Stimulated activated CD4-positive, alpha-beta T cell treated with anti-CD3 and anti-CD28 coated beads, Interleukin-4, amount 100 ng/mL, for 48 hours (primary cell): ENCODE measurements at regions not wholly inside any gene's neighbourhood (a gene's known extent, or its start where the extent isn't known, plus 50 kb on each side); places are given as distances from the start of the nearest gene placed in this dataset.

Experiments
- DNase-seq, 2 donors: peaks; one replicate each; pipeline ENCODE4 v3.0.0-alpha.2; 2020; ENCODE audit warnings: low read depth in 2 of 2

- no peak for DNase-seq
Observed at GRCh38 chr4:1463088-1463926, 57.1 kb upstream of the NKX1-1 start.

GRCh38 chr4:1462768-1463075 lies 56.5 kb upstream of the NKX1-1 start:
- DNase-seq: no peak

DNA sequence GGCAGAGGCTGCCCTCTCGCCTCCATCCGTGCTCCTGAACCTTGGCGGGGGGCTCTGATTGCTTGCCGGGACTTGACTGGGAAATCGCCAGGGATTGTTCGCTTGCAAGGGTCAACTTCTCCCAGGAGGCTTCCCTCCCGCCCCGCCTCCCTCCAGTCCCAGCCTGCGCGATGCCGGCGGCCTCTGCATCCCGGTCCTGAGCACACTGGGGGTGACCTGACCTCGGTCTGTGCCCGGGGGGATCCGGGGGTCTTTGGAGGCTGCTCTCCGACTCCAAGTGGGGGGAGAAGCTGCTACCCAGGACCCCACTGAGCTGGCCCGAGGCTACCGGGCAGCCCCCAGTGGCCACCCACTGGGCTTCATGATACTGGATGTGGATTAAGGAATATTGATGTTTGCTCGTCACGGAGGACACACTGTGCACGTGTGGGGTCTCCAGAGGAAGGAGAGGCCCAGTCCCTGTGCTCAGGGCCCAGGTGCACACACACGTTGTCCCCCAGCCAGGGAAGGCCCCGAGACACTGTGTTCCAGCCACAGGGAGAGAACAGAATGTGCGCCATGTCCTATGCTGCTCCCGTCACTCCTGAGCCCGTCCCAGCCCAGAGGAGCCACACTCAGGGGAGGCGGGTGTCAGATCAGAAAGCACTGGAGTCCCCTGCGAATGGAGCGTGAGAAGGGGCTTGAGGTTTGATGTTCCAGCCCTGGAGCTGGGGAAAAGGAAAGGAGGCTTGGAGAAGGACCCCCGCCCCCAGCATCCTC lies 55.9 kb upstream of the NKX1-1 start:
- DNase-seq: no peak

DNA sequence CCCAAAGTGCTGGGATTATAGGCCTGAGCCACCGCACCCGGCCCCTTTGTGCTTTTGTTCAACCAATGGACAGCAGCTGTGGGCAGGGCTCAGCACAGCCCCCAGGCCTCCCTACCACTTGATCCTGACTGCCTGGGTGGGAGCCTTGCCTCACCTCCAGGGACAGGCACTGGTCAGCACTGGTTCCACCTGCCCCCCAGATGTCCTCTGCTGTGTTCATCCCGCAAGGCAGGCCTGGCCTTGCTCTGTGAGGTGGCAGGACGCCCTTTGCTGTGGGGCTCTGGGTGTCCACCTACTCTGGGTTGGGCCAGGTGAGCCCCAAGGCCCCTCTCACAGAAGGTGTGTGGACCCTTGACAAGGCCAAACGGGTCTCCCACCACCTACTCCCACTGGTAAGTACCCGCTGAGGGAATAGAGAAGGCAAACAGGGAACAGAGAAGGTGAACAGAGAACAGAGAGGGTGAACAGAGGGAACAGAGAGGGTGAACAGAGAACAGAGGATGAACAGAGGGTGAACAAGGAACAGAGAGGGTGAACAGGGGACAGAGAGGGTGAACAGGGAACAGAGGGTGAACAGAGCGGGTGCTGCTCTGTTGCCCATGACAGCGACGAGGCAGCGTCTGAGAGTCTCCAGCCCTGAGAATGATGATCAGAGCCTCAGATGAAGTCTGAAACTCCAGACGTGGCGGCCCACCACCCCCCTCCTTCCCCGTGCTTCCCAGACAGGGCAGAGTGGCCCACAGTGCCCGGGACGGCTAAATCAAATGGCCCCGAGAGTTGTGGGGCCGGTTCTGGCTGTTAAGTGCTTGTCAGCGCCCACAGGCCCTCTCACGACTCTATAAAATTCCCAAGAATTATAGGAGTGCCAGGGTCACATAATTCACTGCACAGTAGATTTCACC lies 55.0 kb upstream of the NKX1-1 start:
- no peak for DNase-seq

DNA sequence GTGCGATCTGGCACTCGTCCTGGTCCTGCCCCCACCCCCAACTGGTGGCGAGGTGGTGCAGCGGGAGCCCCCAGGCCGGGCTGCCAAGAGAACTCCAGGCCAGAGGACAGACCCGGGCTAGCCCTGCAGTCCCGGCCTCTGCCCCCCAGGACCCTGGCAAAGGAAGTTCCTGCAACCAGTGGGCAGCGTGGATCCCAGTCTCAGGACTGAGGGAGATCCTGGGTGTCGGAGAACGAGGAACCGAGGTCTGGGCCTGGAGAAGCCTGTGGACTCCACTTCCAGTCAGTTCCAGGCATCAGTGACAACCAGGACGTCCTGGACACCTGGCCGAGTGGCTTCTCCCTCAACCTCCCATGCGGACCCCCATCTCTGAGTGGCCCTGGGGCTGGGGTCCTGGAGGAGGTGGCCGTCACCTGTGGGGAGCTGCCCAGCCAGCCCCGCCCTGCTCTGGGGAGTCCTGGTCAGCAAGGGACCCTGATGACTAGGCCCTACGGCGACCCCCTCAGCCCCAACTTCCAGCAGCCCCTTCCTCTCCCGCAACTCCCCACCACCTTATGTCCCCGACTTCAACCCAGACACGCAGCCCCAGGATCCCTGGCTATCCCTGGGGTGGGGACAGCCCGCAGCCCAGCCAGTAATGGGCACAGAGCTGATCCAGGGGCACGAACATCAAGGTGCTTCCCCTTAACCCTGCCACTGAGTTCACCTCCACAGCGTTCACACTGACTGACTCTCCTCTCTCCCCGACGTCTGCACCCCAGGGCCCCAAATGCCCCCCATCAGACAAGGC lies 53.7 kb upstream of the NKX1-1 start:
- no peak for DNase-seq

DNA sequence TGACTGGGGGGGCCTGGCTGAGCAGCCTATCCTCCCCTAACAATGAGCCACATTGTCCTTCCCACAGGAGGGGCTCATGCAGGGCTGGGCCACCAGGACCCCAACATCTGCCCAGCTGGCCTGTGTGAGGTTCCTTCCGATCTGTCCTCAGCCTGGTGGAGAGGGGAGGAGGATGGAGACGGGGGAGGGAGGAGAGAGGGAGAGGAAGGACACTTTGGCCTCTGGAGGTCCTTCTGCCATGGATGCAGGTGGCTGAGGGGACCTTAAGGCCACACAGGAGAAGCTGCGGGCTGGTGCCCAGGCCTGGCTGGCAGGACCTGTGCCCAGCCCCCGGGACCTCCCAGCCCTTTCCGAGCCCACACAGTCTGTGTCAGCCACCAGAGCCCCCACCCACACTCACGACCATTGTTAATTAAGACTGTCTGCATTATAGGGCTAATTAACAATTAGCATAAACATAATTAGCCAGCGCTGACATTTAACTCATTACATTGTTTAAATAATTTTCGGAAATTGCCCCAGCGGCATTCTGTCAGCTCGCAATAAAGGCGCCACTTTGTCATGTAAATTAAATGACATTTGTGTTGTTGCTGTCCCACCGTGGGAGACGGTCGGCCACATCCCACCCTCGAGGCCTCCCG lies 53.0 kb upstream of the NKX1-1 start:
- DNase-seq: no peak

DNA sequence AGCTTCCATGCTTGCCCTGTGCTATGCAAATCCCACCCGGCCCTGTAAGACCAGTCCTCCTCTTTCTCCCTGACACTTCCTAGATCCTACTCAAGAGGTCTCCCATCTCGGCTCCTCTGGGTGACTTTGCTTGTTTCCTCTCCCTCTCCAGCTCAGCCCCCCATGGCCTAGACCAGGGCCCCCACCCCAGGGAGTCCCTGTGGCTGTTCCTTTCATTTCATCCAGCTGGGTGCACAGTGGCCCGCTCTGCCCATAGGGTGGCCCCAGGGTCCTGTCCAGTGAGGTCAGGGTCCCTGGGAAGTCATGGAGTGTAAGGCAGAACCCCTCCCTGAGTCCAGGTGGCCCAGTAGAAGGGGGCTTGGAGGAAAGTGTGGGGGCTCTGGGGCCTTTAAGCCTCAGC lies 52.3 kb upstream of the NKX1-1 start:
- no peak for DNase-seq
